Sigmoid colon (tissue), 3 donors: ENCODE measurements at regions not wholly inside any gene's neighbourhood (a gene's known extent, or its start where the extent isn't known, plus 50 kb on each side); places are given as distances from the start of the nearest gene placed in this dataset.

Experiments used
- small RNA-seq, 3 donors: library from RNA; depleted of rRNA; stranded (forward); fragments of <200 nt; gene quantifications; one replicate each; pipeline ENCODE3, GENCODE V24; 2016

Small RNAs in the stretch of these regions (small RNA-seq; reads per million reads assigned to genes)
- gene AL591926.1 (0 reads per million in 3 donors), gene AL591926.4 (0 reads per million in 3 donors), gene AL591926.5 (0 reads per million in 3 donors), gene AL591926.6 (0 reads per million in 3 donors), gene AL591926.8 (0 reads per million in 3 donors), gene AL591926.9 (0 reads per million in 3 donors), gene RF00019 (0 reads per million in 3 donors), gene RF00156 (0 reads per million in 3 donors), gene RN7SL565P (0 reads per million in 3 donors)
